ENCODE measurements at regions not wholly inside any gene's neighbourhood (a gene's known extent, or its start where the extent isn't known, plus 50 kb on each side); places are given as distances from the start of the nearest gene placed in this dataset.

GRCh38 chr6:165167861-165168260 lies 141.5 kb downstream of the C6orf118 start:
- Histone ChIP-seq H3K36me3 (ENCODE audit: control insufficient read depth in 2 of 2, extremely low read depth in 1 of 2, insufficient read depth in 2 of 2, low read length in 2 of 2) (no peaks in the 10 kb centered on the region), H4K20me1 (ENCODE audit: control insufficient read depth, extremely low read depth, insufficient read depth, low read length) (no peaks in the 10 kb centered on the region), H3K27me3 (ENCODE audit: control insufficient read depth, extremely low read depth, insufficient read depth, low read length) (no peaks in the 10 kb centered on the region), H3K27ac (ENCODE audit: control insufficient read depth, insufficient read depth, low read length) (no peak overlapping the region), H3K79me2 (ENCODE audit: control insufficient read depth, insufficient read depth, low read length) (no peaks in the 10 kb centered on the region), H3K9me3 (ENCODE audit: control insufficient read depth, low read depth, low read length) (no peaks in the 10 kb centered on the region), H3K4me3 (ENCODE audit: control insufficient read depth in 2 of 3, extremely low read depth in 1 of 3, insufficient read depth in 2 of 3, low read depth in 1 of 3, low read length in 3 of 3) (no peak overlapping the region), H2AFZ (ENCODE audit: control insufficient read depth, low read length) (no peak overlapping the region), H3K4me2 (ENCODE audit: control insufficient read depth, extremely low read depth, insufficient read depth, low read depth, low read length) (no peak overlapping the region), H3K4me1 (ENCODE audit: control insufficient read depth, extremely low read depth, insufficient read depth, low read length) (no peaks in the 10 kb centered on the region), H3K9me1 (ENCODE audit: control insufficient read depth, extremely low read depth, insufficient read depth, low read length) (no peaks in the 10 kb centered on the region), H3K9ac (ENCODE audit: control insufficient read depth, extremely low read depth, insufficient read depth, low read length) (no peak overlapping the region)
- no peak for DNase-seq (ENCODE audit: low read depth, low spot score)
- TF ChIP-seq CTCF (optimal IDR thresholded peaks at IDR 0.05 in 1 of 3, IDR thresholded peaks at IDR 0.05 in 1 of 3, conservative IDR thresholded peaks at IDR 0.05 in 1 of 3; ENCODE audit: extremely low read depth in 1 of 3, insufficient read depth in 2 of 3, low read length in 3 of 3) = no peak
- no peak for FAIRE-seq
- dilution Hi-C loops (cut with MboI; ENCODE audit: extremely low pct_ligation_motif_present, low sequenced_read_pairs) = no loop called here

- Histone ChIP-seq H2AFZ (ENCODE audit: control insufficient read depth, low read length) (no peak overlapping the region), H3K27ac (ENCODE audit: control insufficient read depth, insufficient read depth, low read length) (no peak overlapping the region), H3K27me3 (ENCODE audit: control insufficient read depth, extremely low read depth, insufficient read depth, low read length) (no peaks in the 10 kb centered on the region), H3K79me2 (ENCODE audit: control insufficient read depth, insufficient read depth, low read length) (no peaks in the 10 kb centered on the region), H3K9me1 (ENCODE audit: control insufficient read depth, extremely low read depth, insufficient read depth, low read length) (no peaks in the 10 kb centered on the region), H3K36me3 (ENCODE audit: control insufficient read depth in 2 of 2, extremely low read depth in 1 of 2, insufficient read depth in 2 of 2, low read length in 2 of 2) (no peaks in the 10 kb centered on the region), H3K9ac (ENCODE audit: control insufficient read depth, extremely low read depth, insufficient read depth, low read length) (no peak overlapping the region), H3K4me3 (ENCODE audit: control insufficient read depth in 2 of 3, extremely low read depth in 1 of 3, insufficient read depth in 2 of 3, low read depth in 1 of 3, low read length in 3 of 3) (no peak overlapping the region), H3K4me1 (ENCODE audit: control insufficient read depth, extremely low read depth, insufficient read depth, low read length) (no peaks in the 10 kb centered on the region), H3K9me3 (ENCODE audit: control insufficient read depth, low read depth, low read length) (no peaks in the 10 kb centered on the region), H3K4me2 (ENCODE audit: control insufficient read depth, extremely low read depth, insufficient read depth, low read depth, low read length) (no peak overlapping the region), H4K20me1 (ENCODE audit: control insufficient read depth, extremely low read depth, insufficient read depth, low read length) (no peaks in the 10 kb centered on the region)
- TF ChIP-seq EZH2 (IDR thresholded peaks at IDR 0.05; ENCODE audit: low read length) (no peak), CTCF (optimal IDR thresholded peaks at IDR 0.05 in 1 of 3, IDR thresholded peaks at IDR 0.05 in 1 of 3, conservative IDR thresholded peaks at IDR 0.05 in 1 of 3; ENCODE audit: extremely low read depth in 1 of 3, insufficient read depth in 2 of 3, low read length in 3 of 3) (no peak)
- dilution Hi-C loops (cut with MboI; ENCODE audit: extremely low pct_ligation_motif_present, low sequenced_read_pairs) = no loop called here
- no peak for DNase-seq (ENCODE audit: low read depth, low spot score)
- FAIRE-seq = no peak
These were observed 142.1 kb downstream of the C6orf118 start for GRCh38 chr6:165167311-165167710.

All from keratinocyte (primary cell).